Type B pancreatic cell (in vitro differentiated cells): ENCODE measurements at regions not wholly inside any gene's neighbourhood (a gene's known extent, or its start where the extent isn't known, plus 50 kb on each side); places are given as distances from the start of the nearest gene placed in this dataset.

Experiments
- DNase-seq: peaks from one replicate; pipeline ENCODE4 v3.0.0; 2021; ENCODE audit warnings: mixed read lengths; ENCODE audit not compliant: unreplicated experiment; ENCODE audit errors: extremely low spot score
- H3K27ac Mint-ChIP-seq: 2 replicates; pipeline ENCODE4 v1.8.0; 2021; ENCODE audit warnings: mild to moderate bottlenecking, mixed read lengths
- H3K27me3 Mint-ChIP-seq: 2 replicates; pipeline ENCODE4 v1.8.0; 2021; ENCODE audit warnings: mixed read lengths
- H3K36me3 Mint-ChIP-seq: 2 replicates; pipeline ENCODE4 v1.8.0; 2021; ENCODE audit warnings: mixed read lengths
- H3K4me1 Mint-ChIP-seq: one replicate; pipeline ENCODE4 v1.8.0; 2021; ENCODE audit warnings: mixed read lengths; ENCODE audit not compliant: unreplicated experiment
- H3K4me3 Mint-ChIP-seq: 2 replicates; pipeline ENCODE4 v1.8.0; 2021; ENCODE audit warnings: mild to moderate bottlenecking, mixed read lengths
- H3K9me3 Mint-ChIP-seq: 2 replicates; pipeline ENCODE4 v1.8.0; 2021; ENCODE audit warnings: mixed read lengths
- TF ChIP-seq, protein P1 (sequence below): fragments of 200-600 bp; sonication (generic); conservative IDR thresholded peaks from 2 replicates; pipeline ENCODE4 v1.5.0; 2021; ENCODE audit warnings: antibody characterized with exemption, mild to moderate bottlenecking

GRCh38 chr16:64615630-64616280 is 506.1 kb downstream of the CDH11 start:
- Mint-ChIP-seq H3K36me3 (peaks cover 5% of the 10 kb centered on the region), H3K4me3 (no peak overlapping the region), H3K9me3 (peaks cover 13% of the 10 kb centered on the region), H3K27me3 (peaks cover 5% of the 10 kb centered on the region), H3K4me1 (no peaks in the 10 kb centered on the region), H3K27ac (no peak overlapping the region)
- no peak for DNase-seq
- TF ChIP-seq, protein P1, sequence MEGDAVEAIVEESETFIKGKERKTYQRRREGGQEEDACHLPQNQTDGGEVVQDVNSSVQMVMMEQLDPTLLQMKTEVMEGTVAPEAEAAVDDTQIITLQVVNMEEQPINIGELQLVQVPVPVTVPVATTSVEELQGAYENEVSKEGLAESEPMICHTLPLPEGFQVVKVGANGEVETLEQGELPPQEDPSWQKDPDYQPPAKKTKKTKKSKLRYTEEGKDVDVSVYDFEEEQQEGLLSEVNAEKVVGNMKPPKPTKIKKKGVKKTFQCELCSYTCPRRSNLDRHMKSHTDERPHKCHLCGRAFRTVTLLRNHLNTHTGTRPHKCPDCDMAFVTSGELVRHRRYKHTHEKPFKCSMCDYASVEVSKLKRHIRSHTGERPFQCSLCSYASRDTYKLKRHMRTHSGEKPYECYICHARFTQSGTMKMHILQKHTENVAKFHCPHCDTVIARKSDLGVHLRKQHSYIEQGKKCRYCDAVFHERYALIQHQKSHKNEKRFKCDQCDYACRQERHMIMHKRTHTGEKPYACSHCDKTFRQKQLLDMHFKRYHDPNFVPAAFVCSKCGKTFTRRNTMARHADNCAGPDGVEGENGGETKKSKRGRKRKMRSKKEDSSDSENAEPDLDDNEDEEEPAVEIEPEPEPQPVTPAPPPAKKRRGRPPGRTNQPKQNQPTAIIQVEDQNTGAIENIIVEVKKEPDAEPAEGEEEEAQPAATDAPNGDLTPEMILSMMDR = no peak

DNA sequence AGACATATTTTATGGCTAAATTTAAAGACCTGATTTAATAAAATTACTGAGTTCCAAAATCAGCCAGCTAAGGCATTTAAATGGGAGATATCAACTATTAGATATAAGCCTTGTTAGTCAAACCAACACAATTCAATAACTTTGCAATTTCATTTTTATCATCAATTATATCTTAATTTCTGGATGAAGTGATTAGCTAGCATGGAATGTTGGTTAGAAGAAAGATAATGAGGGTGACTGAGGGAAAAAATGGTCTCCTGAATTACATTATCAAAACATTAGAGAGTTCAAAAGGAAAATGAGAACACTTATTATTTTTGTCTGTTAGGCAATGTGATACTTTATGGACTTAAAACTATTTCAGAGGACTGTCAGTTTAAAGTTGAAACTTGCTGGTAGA is 525.7 kb downstream of the CDH11 start:
- TF ChIP-seq, protein P1 = no peak
- no peaks in the 10 kb centered on the region for H3K4me1 Mint-ChIP-seq
- peaks cover 12% of the 10 kb centered on the region for H3K27me3 Mint-ChIP-seq
- no peak overlapping the region for H3K4me3 Mint-ChIP-seq
- no peaks in the 10 kb centered on the region for H3K9me3 Mint-ChIP-seq
- H3K27ac Mint-ChIP-seq = no peak overlapping the region
- no peaks in the 10 kb centered on the region for H3K36me3 Mint-ChIP-seq
- no peak for DNase-seq

GRCh38 chr16:64590513-64590912 is 531.4 kb downstream of the CDH11 start:
- H3K9me3 Mint-ChIP-seq = no peaks in the 10 kb centered on the region
- TF ChIP-seq, protein P1 = no peak
- peaks cover 4% of the 10 kb centered on the region for H3K4me1 Mint-ChIP-seq
- no peak overlapping the region for H3K4me3 Mint-ChIP-seq
- no peaks in the 10 kb centered on the region for H3K36me3 Mint-ChIP-seq
- peaks cover 4% of the 10 kb centered on the region for H3K27me3 Mint-ChIP-seq
- no peak for DNase-seq
- H3K27ac Mint-ChIP-seq = peak overlapping the region; percentile 59

DNA sequence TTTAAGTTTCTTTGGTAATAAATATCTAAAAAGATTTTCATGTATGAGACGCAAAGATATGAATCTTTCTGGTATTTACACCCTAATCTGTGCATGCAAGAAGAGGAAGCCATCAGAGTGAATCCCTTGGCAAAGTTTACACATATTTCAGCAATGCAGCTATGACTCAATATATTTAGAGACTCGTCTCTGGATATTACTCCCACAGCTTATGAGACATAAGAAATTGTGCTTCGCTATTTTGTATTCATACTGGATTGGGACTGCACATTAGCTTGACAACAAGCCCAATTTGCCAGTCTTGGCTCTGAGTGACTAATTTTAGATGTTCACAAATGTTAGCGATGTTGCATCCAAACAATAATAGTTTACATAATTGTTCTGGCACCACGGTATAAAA is 532.0 kb downstream of the CDH11 start:
- peaks cover 4% of the 10 kb centered on the region for H3K4me1 Mint-ChIP-seq
- DNase-seq = no peak
- H3K27me3 Mint-ChIP-seq = no peaks in the 10 kb centered on the region
- no peaks in the 10 kb centered on the region for H3K9me3 Mint-ChIP-seq
- H3K36me3 Mint-ChIP-seq = no peaks in the 10 kb centered on the region
- TF ChIP-seq, protein P1 = no peak
- H3K4me3 Mint-ChIP-seq = no peak overlapping the region
- H3K27ac Mint-ChIP-seq = no peak overlapping the region

- Mint-ChIP-seq H3K27ac (no peak overlapping the region), H3K4me1 (peaks cover 4% of the 10 kb centered on the region), H3K9me3 (no peaks in the 10 kb centered on the region), H3K4me3 (no peak overlapping the region), H3K36me3 (no peaks in the 10 kb centered on the region), H3K27me3 (no peaks in the 10 kb centered on the region)
- no peak for DNase-seq
- TF ChIP-seq, protein P1 = no peak
Measured at GRCh38 chr16:64586781-64587180, 535.1 kb downstream of the CDH11 start.
